ENCODE measurements at regions not wholly inside any gene's neighbourhood (a gene's known extent, or its start where the extent isn't known, plus 50 kb on each side); places are given as distances from the start of the nearest gene placed in this dataset.
A peak's percentile ranks its signal among the peaks of the same experiment; 100 is the strongest.

DNA sequence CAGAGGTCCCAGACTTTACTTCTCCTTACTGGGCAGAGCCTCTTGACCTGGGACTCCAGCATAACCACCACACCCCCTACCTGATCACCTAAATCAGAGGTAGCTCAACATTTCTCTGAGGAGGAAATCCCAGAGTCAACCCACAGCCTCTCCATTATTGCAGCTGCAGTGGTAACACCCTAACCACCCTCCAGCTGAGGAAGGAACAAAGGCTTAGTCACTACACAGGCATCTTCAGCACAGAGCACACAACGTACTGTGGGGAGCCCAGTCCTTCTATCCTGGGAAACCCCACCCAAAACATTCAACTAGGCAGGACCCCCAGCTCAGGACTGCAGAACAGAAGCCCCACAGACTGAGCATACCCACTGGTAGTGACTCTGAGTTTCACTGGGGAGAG, 824.7 kb upstream of the SLITRK5 start:
- no peak overlapping the region for H3K4me3 ChIP-seq
- no peaks in the 10 kb centered on the region for H3K4me1 ChIP-seq
- no peaks in the 10 kb centered on the region for H3K9me3 ChIP-seq
- ATAC-seq (ENCODE audit: low FRiP score in 2 of 2) (peak in 1 of 2 donors; percentile 37), DNase-seq (no peak)
- TF ChIP-seq POLR2A (IDR thresholded peaks at IDR 0.05) (no peak), POLR2AphosphoS5 (IDR thresholded peaks at IDR 0.05) (no peak), EP300 (IDR thresholded peaks at IDR 0.05) (no peak)
- TF ChIP-seq, protein P1, sequence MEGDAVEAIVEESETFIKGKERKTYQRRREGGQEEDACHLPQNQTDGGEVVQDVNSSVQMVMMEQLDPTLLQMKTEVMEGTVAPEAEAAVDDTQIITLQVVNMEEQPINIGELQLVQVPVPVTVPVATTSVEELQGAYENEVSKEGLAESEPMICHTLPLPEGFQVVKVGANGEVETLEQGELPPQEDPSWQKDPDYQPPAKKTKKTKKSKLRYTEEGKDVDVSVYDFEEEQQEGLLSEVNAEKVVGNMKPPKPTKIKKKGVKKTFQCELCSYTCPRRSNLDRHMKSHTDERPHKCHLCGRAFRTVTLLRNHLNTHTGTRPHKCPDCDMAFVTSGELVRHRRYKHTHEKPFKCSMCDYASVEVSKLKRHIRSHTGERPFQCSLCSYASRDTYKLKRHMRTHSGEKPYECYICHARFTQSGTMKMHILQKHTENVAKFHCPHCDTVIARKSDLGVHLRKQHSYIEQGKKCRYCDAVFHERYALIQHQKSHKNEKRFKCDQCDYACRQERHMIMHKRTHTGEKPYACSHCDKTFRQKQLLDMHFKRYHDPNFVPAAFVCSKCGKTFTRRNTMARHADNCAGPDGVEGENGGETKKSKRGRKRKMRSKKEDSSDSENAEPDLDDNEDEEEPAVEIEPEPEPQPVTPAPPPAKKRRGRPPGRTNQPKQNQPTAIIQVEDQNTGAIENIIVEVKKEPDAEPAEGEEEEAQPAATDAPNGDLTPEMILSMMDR (IDR thresholded peaks at IDR 0.05) = no peak
- no peak overlapping the region for H3K27ac ChIP-seq
- no peaks in the 10 kb centered on the region for H3K36me3 ChIP-seq
- WGBS, 2 donors = 81% methylated on average over 1 of the region's 1 CpG; no CpG with 5 or more reads in 1 of the 2 donors
- no peaks in the 10 kb centered on the region for H3K27me3 ChIP-seq

DNA sequence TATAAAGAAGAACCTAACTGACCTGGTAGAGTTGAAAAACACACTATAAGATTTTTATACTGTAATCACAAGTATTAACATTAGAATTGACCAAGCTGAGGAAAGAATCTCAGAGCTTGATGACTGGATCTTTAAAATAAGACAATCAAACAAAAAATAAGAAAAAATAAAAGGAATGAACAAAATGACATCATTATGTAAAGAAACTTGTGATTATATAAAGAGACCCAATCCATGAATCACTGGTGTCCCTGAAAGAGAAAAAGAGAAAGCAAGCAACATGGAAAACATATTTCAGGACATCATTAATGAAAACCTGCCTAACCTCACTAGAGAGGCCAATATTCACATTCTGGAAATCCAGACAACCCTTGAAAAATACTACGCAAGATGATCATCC, 822.5 kb upstream of the SLITRK5 start:
- H3K9me3 ChIP-seq = no peaks in the 10 kb centered on the region
- TF ChIP-seq EP300 (IDR thresholded peaks at IDR 0.05) = no peak
- TF ChIP-seq POLR2AphosphoS5 (IDR thresholded peaks at IDR 0.05) = no peak
- TF ChIP-seq POLR2A (IDR thresholded peaks at IDR 0.05) = no peak
- TF ChIP-seq, protein P1 (IDR thresholded peaks at IDR 0.05) = no peak
- H3K27ac ChIP-seq = no peak overlapping the region
- H3K36me3 ChIP-seq = no peaks in the 10 kb centered on the region
- no peaks in the 10 kb centered on the region for H3K27me3 ChIP-seq
- DNase-seq = no peak
- no peak for ATAC-seq (ENCODE audit: low FRiP score in 2 of 2)
- 92 to 100% methylated on average over 1 of the region's 1 CpG for WGBS, 2 donors
- no peak overlapping the region for H3K4me3 ChIP-seq
- H3K4me1 ChIP-seq = no peaks in the 10 kb centered on the region

DNA sequence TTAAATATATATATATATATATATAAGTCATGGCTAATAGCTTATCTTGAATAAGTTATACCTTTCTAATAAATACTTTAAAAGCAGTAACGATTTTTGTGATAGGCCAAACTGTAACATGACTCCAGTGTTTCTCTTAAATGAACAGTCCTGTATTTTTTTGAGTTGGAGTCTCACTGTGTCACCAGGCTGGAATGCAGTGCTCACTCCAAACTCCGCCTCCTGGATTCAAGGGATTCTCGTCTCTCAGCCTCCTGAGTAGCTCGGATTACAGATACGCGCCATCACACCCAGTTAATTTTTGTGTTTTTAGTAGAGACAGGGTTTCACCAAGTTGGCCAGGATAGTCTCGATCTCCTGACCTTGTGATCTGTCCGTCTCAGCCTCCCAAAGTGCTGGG, 814.2 kb upstream of the SLITRK5 start:
- no peaks in the 10 kb centered on the region for H3K9me3 ChIP-seq
- TF ChIP-seq, protein P1 (IDR thresholded peaks at IDR 0.05) = no peak
- TF ChIP-seq EP300 (IDR thresholded peaks at IDR 0.05) (no peak), POLR2A (IDR thresholded peaks at IDR 0.05) (no peak), POLR2AphosphoS5 (IDR thresholded peaks at IDR 0.05) (no peak)
- no peak overlapping the region for H3K27ac ChIP-seq
- H3K4me3 ChIP-seq = no peak overlapping the region
- no peaks in the 10 kb centered on the region for H3K4me1 ChIP-seq
- ATAC-seq (ENCODE audit: low FRiP score in 2 of 2) = no peak
- H3K36me3 ChIP-seq = no peaks in the 10 kb centered on the region
- DNase-seq = no peak
- WGBS, 2 donors = 80 to 86% methylated on average over 8 of the region's 8 CpGs
- no peaks in the 10 kb centered on the region for H3K27me3 ChIP-seq

DNA sequence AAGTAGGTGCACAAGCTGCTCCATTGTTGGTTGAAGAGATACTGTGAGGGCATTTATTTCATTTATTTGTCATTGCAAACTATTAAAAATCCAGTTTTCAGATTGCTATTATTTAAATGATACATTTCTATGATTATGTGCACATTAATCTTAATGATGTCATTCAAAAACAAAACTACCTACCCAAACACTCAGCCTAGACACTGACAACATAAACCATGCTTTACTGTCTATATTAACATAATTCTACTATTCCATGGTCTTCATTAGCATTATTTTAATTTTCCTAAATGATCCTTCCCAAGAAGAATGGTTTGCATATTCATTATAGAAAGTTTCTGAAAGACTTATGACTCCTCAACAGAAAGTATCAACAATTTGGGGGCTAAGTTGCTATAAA, 813.0 kb upstream of the SLITRK5 start:
- DNase-seq (no peak), ATAC-seq (ENCODE audit: low FRiP score in 2 of 2) (no peak)
- Histone ChIP-seq H3K27ac (no peak overlapping the region), H3K9me3 (no peaks in the 10 kb centered on the region), H3K27me3 (no peaks in the 10 kb centered on the region), H3K4me3 (no peak overlapping the region), H3K36me3 (no peaks in the 10 kb centered on the region), H3K4me1 (no peaks in the 10 kb centered on the region)
- TF ChIP-seq, protein P1 (IDR thresholded peaks at IDR 0.05) = no peak
- TF ChIP-seq POLR2A (IDR thresholded peaks at IDR 0.05) (no peak), POLR2AphosphoS5 (IDR thresholded peaks at IDR 0.05) (no peak), EP300 (IDR thresholded peaks at IDR 0.05) (no peak)

DNA sequence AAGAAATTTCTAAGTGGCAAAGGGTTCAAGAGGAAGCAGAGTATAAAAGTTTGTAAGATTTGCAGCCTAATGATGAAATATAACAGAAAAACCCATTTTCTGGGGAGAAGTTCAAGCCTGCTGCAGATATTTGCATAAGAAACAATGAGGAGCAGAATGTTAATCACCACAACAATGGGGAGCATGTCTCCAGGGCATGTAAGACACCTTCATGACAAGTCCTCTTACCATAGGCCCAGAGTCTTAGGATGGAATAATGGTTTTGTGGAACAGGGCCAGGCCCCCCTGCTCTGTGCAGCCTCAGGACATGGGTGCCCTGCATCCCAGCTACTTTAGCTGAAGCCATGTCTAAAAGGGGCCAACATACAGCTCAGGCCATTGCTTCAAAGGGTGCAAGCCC, 809.0 kb upstream of the SLITRK5 start:
- no peak overlapping the region for H3K27ac ChIP-seq
- no peak for TF ChIP-seq POLR2A (IDR thresholded peaks at IDR 0.05)
- no peak for TF ChIP-seq POLR2AphosphoS5 (IDR thresholded peaks at IDR 0.05)
- TF ChIP-seq, protein P1 (IDR thresholded peaks at IDR 0.05) = no peak
- no peak for TF ChIP-seq EP300 (IDR thresholded peaks at IDR 0.05)
- DNase-seq (no peak), ATAC-seq (ENCODE audit: low FRiP score in 2 of 2) (no peak)
- no peaks in the 10 kb centered on the region for H3K9me3 ChIP-seq
- H3K4me1 ChIP-seq = no peaks in the 10 kb centered on the region
- H3K27me3 ChIP-seq = no peaks in the 10 kb centered on the region
- no peak overlapping the region for H3K4me3 ChIP-seq
- no peaks in the 10 kb centered on the region for H3K36me3 ChIP-seq
